RWPE2 (cell line): ENCODE measurements at regions not wholly inside any gene's neighbourhood (a gene's known extent, or its start where the extent isn't known, plus 50 kb on each side); places are given as distances from the start of the nearest gene placed in this dataset.

Source experiments
- ATAC-seq: fragments of 200-7000 bp; cut with Tn5 transposase; 3 replicates; pipeline ENCODE4 v1.9.1; 2021; ENCODE audit warnings: low read depth
- DNase-seq: peaks from one replicate; pipeline ENCODE4 v3.0.0-alpha.2; 2020; ENCODE audit warnings: low spot score
- H3K27ac ChIP-seq: fragments of 450-650 bp; 2 replicates; pipeline ENCODE4 v1.5.1; 2017; ENCODE audit warnings: mild to moderate bottlenecking; ENCODE audit not compliant: poor library complexity, severe bottlenecking
- H3K27me3 ChIP-seq: fragments of 250-450 bp; sonication (Bioruptor Pico); 2 replicates; pipeline ENCODE4 v1.5.1; 2021; ENCODE audit warnings: mild to moderate bottlenecking, moderate library complexity; ENCODE audit not compliant: insufficient read depth, poor library complexity, severe bottlenecking
- H3K36me3 ChIP-seq: fragments of 250-450 bp; sonication (Bioruptor Pico); 2 replicates; pipeline ENCODE4 v1.5.1; 2020; ENCODE audit warnings: low read depth, mild to moderate bottlenecking, moderate library complexity
- H3K4me1 ChIP-seq: fragments of 250-450 bp; sonication (Bioruptor Pico); 2 replicates; pipeline ENCODE4 v1.5.1; 2021; ENCODE audit warnings: mild to moderate bottlenecking, moderate library complexity; ENCODE audit not compliant: insufficient read depth, poor library complexity, severe bottlenecking
- H3K4me3 ChIP-seq: fragments of 250-450 bp; sonication (Bioruptor Pico); 2 replicates; pipeline ENCODE4 v1.5.1; 2021; ENCODE audit warnings: mild to moderate bottlenecking, moderate library complexity; ENCODE audit not compliant: severe bottlenecking
- H3K9me3 ChIP-seq: fragments of 250-450 bp; sonication (Bioruptor Pico); 2 replicates; pipeline ENCODE4 v1.5.1; 2021; ENCODE audit warnings: mild to moderate bottlenecking, moderate library complexity; ENCODE audit not compliant: severe bottlenecking
- CTCF ChIP-seq: fragments of 450-650 bp; IDR thresholded peaks from one replicate; pipeline ENCODE4 v1.5.1; 2017; ENCODE audit warnings: mild to moderate bottlenecking, moderate library complexity; ENCODE audit not compliant: poor library complexity, severe bottlenecking

- DNase-seq (no peak), ATAC-seq (no peak)
- no peak overlapping the region for H3K27ac ChIP-seq
- no peaks in the 10 kb centered on the region for H3K4me1 ChIP-seq
- H3K9me3 ChIP-seq = no peaks in the 10 kb centered on the region
- TF ChIP-seq CTCF = no peak
- H3K4me3 ChIP-seq = no peak overlapping the region
- peaks cover 4% of the 10 kb centered on the region for H3K27me3 ChIP-seq
- H3K36me3 ChIP-seq = no peaks in the 10 kb centered on the region
These were observed 255.3 kb upstream of the TSHZ3 start for GRCh38 chr19:31604493-31605040.

GRCh38 chr19:31610018-31610417 lies 260.8 kb upstream of the TSHZ3 start:
- no peak for TF ChIP-seq CTCF
- no peak for ATAC-seq
- no peaks in the 10 kb centered on the region for H3K27me3 ChIP-seq
- H3K36me3 ChIP-seq = no peaks in the 10 kb centered on the region
- no peak overlapping the region for H3K27ac ChIP-seq
- no peak overlapping the region for H3K4me3 ChIP-seq
- DNase-seq = no peak
- H3K4me1 ChIP-seq = no peaks in the 10 kb centered on the region
- no peaks in the 10 kb centered on the region for H3K9me3 ChIP-seq

- Histone ChIP-seq H3K36me3 (no peaks in the 10 kb centered on the region), H3K27ac (no peak overlapping the region), H3K4me1 (no peaks in the 10 kb centered on the region), H3K9me3 (no peaks in the 10 kb centered on the region), H3K27me3 (no peaks in the 10 kb centered on the region), H3K4me3 (no peak overlapping the region)
- no peak for TF ChIP-seq CTCF
- ATAC-seq (no peak), DNase-seq (no peak)
These were observed 262.0 kb upstream of the TSHZ3 start for GRCh38 chr19:31611046-31611877.

GRCh38 chr19:31612873-31613272 lies 263.6 kb upstream of the TSHZ3 start:
- Histone ChIP-seq H3K27me3 (no peaks in the 10 kb centered on the region), H3K27ac (no peak overlapping the region), H3K9me3 (no peaks in the 10 kb centered on the region), H3K36me3 (no peaks in the 10 kb centered on the region), H3K4me3 (no peak overlapping the region), H3K4me1 (no peaks in the 10 kb centered on the region)
- DNase-seq (no peak), ATAC-seq (no peak)
- TF ChIP-seq CTCF = no peak

- DNase-seq = no peak
These were observed 264.5 kb upstream of the TSHZ3 start for GRCh38 chr19:31613683-31614219.

More at GRCh38 chr19:31613683-31614219, 264.5 kb upstream of the TSHZ3 start:
- Histone ChIP-seq H3K36me3 (no peaks in the 10 kb centered on the region), H3K27ac (no peak overlapping the region), H3K9me3 (no peaks in the 10 kb centered on the region), H3K27me3 (no peaks in the 10 kb centered on the region), H3K4me3 (no peak overlapping the region), H3K4me1 (no peaks in the 10 kb centered on the region)
- no peak for TF ChIP-seq CTCF
- ATAC-seq = no peak
